GM19395 (cell line): ENCODE measurements at regions not wholly inside any gene's neighbourhood (a gene's known extent, or its start where the extent isn't known, plus 50 kb on each side); places are given as distances from the start of the nearest gene placed in this dataset.

Experiments
- ATAC-seq: cut with Tn5 transposase; IDR thresholded peaks from one replicate; pipeline ENCODE4 v1.9.1; 2021; ENCODE audit warnings: mild to moderate bottlenecking, moderate library complexity; ENCODE audit not compliant: unreplicated experiment

GRCh38 chr14:42322531-42323284 lies 716.0 kb downstream of the LRFN5 start:
- no peak for ATAC-seq

- no peak for ATAC-seq
Measured at GRCh38 chr14:42319996-42320395, 713.3 kb downstream of the LRFN5 start.

- no peak for ATAC-seq
Measured at GRCh38 chr14:42316693-42317092, 710.0 kb downstream of the LRFN5 start.

- no peak for ATAC-seq
Measured at GRCh38 chr14:42311876-42312275, 705.2 kb downstream of the LRFN5 start.

GRCh38 chr14:42307239-42307825 lies 700.7 kb downstream of the LRFN5 start:
- no peak for ATAC-seq

GRCh38 chr14:42299692-42300091 lies 693.0 kb downstream of the LRFN5 start:
- peak; percentile 99 for ATAC-seq

- no peak for ATAC-seq
Measured at GRCh38 chr14:42293180-42293579, 686.5 kb downstream of the LRFN5 start.

- peak; percentile 57 for ATAC-seq
Measured at GRCh38 chr14:42277840-42278239, 671.2 kb downstream of the LRFN5 start.

- ATAC-seq = no peak
Measured at GRCh38 chr14:42269234-42269633, 662.6 kb downstream of the LRFN5 start.

- no peak for ATAC-seq
Measured at GRCh38 chr14:42248131-42248530, 641.5 kb downstream of the LRFN5 start.

- no peak for ATAC-seq
Measured at GRCh38 chr14:42241101-42241500, 634.4 kb downstream of the LRFN5 start.

GRCh38 chr14:42229976-42230375 lies 623.3 kb downstream of the LRFN5 start:
- no peak for ATAC-seq

GRCh38 chr14:42229294-42229693 lies 622.6 kb downstream of the LRFN5 start:
- no peak for ATAC-seq

GRCh38 chr14:42228611-42229010 lies 621.9 kb downstream of the LRFN5 start:
- ATAC-seq = no peak

GRCh38 chr14:42224053-42224888 lies 617.6 kb downstream of the LRFN5 start:
- ATAC-seq = no peak

GRCh38 chr14:42222924-42223471 lies 616.3 kb downstream of the LRFN5 start:
- peak; percentile 96 for ATAC-seq

- no peak for ATAC-seq
Measured at GRCh38 chr14:42214981-42215491, 608.4 kb downstream of the LRFN5 start.

- ATAC-seq = no peak
Measured at GRCh38 chr14:42200957-42201356, 594.3 kb downstream of the LRFN5 start.

GRCh38 chr14:42198010-42198409 lies 591.3 kb downstream of the LRFN5 start:
- no peak for ATAC-seq

- no peak for ATAC-seq
Measured at GRCh38 chr14:42192738-42193653, 586.3 kb downstream of the LRFN5 start.
